ENCODE measurements at regions not wholly inside any gene's neighbourhood (a gene's known extent, or its start where the extent isn't known, plus 50 kb on each side); places are given as distances from the start of the nearest gene placed in this dataset.
"Not testable (repeated sequence)": the region's sequence is repeated elsewhere in the genome, so short reads cannot be mapped to it uniquely, and the experiment has no call there.

GRCh38 chr21:6130734-6131133, 4390.6 kb upstream of the TPTE start:
- TF ChIP-seq PRDM15 (CRISPR knock-in tag; IDR thresholded peaks at IDR 0.05); CTCF (IDR thresholded peaks at IDR 0.05); MYBL2 (CRISPR knock-in tag; IDR thresholded peaks at IDR 0.05); MXD4 (CRISPR knock-in tag; IDR thresholded peaks at IDR 0.05; ENCODE audit: borderline replicate concordance); SP1 (CRISPR knock-in tag; conservative IDR thresholded peaks at IDR 0.05); CREB1 (CRISPR knock-in tag; IDR thresholded peaks at IDR 0.05); STAT6 (CRISPR knock-in tag; conservative IDR thresholded peaks at IDR 0.05; ENCODE audit: low read depth); ZNF416 (CRISPR knock-in tag; IDR thresholded peaks at IDR 0.05); RELA (CRISPR knock-in tag; IDR thresholded peaks at IDR 0.05; ENCODE audit: borderline replicate concordance); ATF3 (CRISPR knock-in tag; conservative IDR thresholded peaks at IDR 0.05); FOXJ3 (CRISPR knock-in tag; IDR thresholded peaks at IDR 0.05; ENCODE audit: borderline replicate concordance); ATF2 (CRISPR knock-in tag; IDR thresholded peaks at IDR 0.05; ENCODE audit: borderline replicate concordance, low read depth); MAX (CRISPR knock-in tag; IDR thresholded peaks at IDR 0.05); USF1 (CRISPR knock-in tag; IDR thresholded peaks at IDR 0.05): not testable (repeated sequence)

Measured in WTC11 (cell line).